ENCODE measurements at regions not wholly inside any gene's neighbourhood (a gene's known extent, or its start where the extent isn't known, plus 50 kb on each side); places are given as distances from the start of the nearest gene placed in this dataset.

- TF ChIP-seq, protein P1, sequence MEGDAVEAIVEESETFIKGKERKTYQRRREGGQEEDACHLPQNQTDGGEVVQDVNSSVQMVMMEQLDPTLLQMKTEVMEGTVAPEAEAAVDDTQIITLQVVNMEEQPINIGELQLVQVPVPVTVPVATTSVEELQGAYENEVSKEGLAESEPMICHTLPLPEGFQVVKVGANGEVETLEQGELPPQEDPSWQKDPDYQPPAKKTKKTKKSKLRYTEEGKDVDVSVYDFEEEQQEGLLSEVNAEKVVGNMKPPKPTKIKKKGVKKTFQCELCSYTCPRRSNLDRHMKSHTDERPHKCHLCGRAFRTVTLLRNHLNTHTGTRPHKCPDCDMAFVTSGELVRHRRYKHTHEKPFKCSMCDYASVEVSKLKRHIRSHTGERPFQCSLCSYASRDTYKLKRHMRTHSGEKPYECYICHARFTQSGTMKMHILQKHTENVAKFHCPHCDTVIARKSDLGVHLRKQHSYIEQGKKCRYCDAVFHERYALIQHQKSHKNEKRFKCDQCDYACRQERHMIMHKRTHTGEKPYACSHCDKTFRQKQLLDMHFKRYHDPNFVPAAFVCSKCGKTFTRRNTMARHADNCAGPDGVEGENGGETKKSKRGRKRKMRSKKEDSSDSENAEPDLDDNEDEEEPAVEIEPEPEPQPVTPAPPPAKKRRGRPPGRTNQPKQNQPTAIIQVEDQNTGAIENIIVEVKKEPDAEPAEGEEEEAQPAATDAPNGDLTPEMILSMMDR (IDR thresholded peaks at IDR 0.05 in 8 of 11, conservative IDR thresholded peaks at IDR 0.05 in 3 of 11), result no peak
- no peak for TF ChIP-seq POLR2A (IDR thresholded peaks at IDR 0.05)
- TF ChIP-seq POLR2AphosphoS5 (IDR thresholded peaks at IDR 0.05), result no peak
These were observed 694.5 kb downstream of the CDH9 start for GRCh38 chr5:26343801-26344325.

All from spleen (tissue), 7 donors.